Rectal smooth muscle tissue (tissue), 1 donor: ENCODE measurements at regions not wholly inside any gene's neighbourhood (a gene's known extent, or its start where the extent isn't known, plus 50 kb on each side); places are given as distances from the start of the nearest gene placed in this dataset.

ENCODE experiments used
- H3K27ac ChIP-seq: one replicate; pipeline ENCODE4 v1.7.0; 2013; ENCODE audit warnings: low read depth, low read length, inconsistent platforms
- H3K27me3 ChIP-seq: one replicate; pipeline ENCODE4 v1.7.0; 2013; ENCODE audit warnings: low read length; ENCODE audit not compliant: control insufficient read depth, insufficient read depth
- H3K36me3 ChIP-seq: one replicate; pipeline ENCODE4 v1.7.0; 2013; ENCODE audit warnings: low read length; ENCODE audit not compliant: control insufficient read depth, insufficient read depth
- H3K4me1 ChIP-seq: one replicate; pipeline ENCODE4 v1.7.0; 2013; ENCODE audit warnings: low read length; ENCODE audit not compliant: control insufficient read depth, insufficient read depth
- H3K4me3 ChIP-seq: one replicate; pipeline ENCODE4 v1.7.0; 2013; ENCODE audit warnings: low read length
- H3K9ac ChIP-seq: one replicate; pipeline ENCODE4 v1.7.0; 2013; ENCODE audit warnings: low read length

- H3K4me3 ChIP-seq, result no peak overlapping the region
- H3K27ac ChIP-seq, result no peak overlapping the region
- H3K4me1 ChIP-seq, result no peaks in the 10 kb centered on the region
- H3K9ac ChIP-seq, result no peak overlapping the region
- H3K36me3 ChIP-seq, result no peaks in the 10 kb centered on the region
- H3K27me3 ChIP-seq, result no peaks in the 10 kb centered on the region
Observed at GRCh38 chr1:60581455-60582220, 500.7 kb upstream of the NFIA start.

DNA sequence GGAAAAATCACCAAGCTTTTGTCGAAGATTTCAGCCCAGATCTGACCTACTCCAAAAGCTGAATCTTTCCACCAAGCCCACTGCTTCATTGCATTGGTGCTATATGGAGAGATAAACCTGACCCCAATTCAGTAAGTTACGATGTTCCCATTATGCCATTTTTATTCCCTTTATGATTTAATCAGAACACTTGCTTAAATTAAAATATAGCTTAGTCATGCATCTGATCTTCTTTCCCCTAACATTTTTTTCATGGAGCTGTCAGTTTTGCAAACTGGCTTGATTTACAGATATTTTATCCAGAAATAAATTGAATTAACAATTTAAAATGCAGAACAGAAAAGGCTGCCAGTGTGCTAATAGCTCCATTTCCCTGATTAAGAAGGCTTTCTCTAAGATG lies 503.5 kb upstream of the C1orf87 start:
- no peak overlapping the region for H3K9ac ChIP-seq
- no peaks in the 10 kb centered on the region for H3K36me3 ChIP-seq
- no peak overlapping the region for H3K4me3 ChIP-seq
- no peaks in the 10 kb centered on the region for H3K4me1 ChIP-seq
- no peak overlapping the region for H3K27ac ChIP-seq
- no peaks in the 10 kb centered on the region for H3K27me3 ChIP-seq

- Histone ChIP-seq H3K4me1 (no peaks in the 10 kb centered on the region), H3K36me3 (no peaks in the 10 kb centered on the region), H3K27me3 (no peaks in the 10 kb centered on the region), H3K4me3 (no peak overlapping the region), H3K27ac (no peak overlapping the region), H3K9ac (no peak overlapping the region)
Observed at GRCh38 chr1:60575326-60575977, 501.9 kb upstream of the C1orf87 start.

DNA sequence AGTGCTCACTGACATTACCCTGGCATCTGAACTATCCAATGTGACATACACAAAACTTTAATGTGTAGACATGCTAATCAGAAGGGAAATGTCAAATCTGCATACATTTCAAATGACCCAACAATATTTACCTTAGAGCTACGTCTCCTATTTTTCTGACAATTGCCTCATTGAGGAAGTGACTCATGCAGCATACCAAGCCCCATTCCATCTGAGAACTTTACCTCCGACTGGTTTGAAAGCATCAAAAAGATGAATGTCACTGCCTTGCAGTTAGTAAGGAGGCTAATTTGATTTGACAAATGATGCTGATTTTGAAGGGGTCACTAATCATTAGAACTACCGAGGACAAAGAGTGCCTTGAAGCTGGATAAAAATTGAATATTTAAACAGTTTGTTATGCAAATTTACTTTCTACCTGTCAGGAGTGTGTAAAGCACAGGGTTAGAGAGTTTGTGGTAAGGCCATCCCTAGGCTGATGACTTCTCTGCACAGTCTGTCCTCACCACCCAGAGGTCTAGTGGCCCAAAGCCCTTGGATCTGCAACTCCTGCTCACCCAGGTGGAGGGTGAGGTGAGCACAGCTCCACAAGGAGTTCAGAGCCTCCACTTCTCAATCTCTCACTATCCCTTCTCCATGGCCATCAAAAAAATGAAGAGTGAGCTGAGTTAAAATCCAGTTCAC lies 500.3 kb upstream of the C1orf87 start:
- H3K4me1 ChIP-seq, result no peaks in the 10 kb centered on the region
- no peak overlapping the region for H3K9ac ChIP-seq
- H3K4me3 ChIP-seq, result no peak overlapping the region
- no peak overlapping the region for H3K27ac ChIP-seq
- H3K27me3 ChIP-seq, result no peaks in the 10 kb centered on the region
- no peaks in the 10 kb centered on the region for H3K36me3 ChIP-seq

DNA sequence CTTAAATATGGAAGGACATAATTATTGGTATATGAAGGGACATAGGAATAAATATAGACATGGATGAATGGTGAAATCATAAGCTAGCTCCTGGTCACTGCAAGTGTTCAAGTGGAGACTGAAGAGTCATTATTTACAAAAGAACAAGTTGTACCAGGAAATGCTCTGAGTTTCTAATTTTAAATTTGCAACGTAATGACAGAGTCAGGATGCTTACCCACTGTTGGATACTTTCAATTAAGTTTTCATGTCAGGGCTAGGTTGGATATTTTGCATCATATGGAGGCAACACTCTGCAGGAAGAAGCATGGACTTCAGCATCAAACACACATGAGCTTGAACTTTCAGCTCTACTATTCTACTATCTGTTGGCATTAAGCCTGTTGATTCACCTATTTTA lies 499.6 kb upstream of the C1orf87 start:
- Histone ChIP-seq H3K27ac (no peak overlapping the region), H3K27me3 (no peaks in the 10 kb centered on the region), H3K4me1 (no peaks in the 10 kb centered on the region), H3K36me3 (no peaks in the 10 kb centered on the region), H3K9ac (no peak overlapping the region), H3K4me3 (no peak overlapping the region)

- Histone ChIP-seq H3K27ac (no peak overlapping the region), H3K36me3 (no peaks in the 10 kb centered on the region), H3K27me3 (no peaks in the 10 kb centered on the region), H3K9ac (no peak overlapping the region), H3K4me1 (no peaks in the 10 kb centered on the region), H3K4me3 (no peak overlapping the region)
Observed at GRCh38 chr1:60572378-60572777, 498.8 kb upstream of the C1orf87 start.

DNA sequence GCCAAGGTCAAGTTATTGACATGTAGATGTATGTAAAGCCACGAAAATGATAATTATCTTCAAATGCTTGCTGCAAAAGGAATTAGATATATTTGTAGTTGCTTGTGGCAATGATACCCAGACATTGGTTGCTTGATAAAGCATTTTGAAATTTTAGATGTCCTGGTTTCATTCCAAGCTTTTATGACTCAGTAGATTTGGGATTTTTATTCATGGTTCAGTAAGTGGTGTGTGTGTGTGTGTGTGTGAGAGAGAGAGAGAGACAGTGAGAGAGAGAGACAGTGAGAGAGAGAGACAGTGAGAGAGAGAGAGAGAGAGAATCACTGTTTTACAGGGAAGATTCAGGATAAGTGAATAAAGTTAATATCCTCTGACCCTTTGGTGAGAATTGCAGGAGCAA lies 498.2 kb upstream of the C1orf87 start:
- H3K4me1 ChIP-seq, result no peaks in the 10 kb centered on the region
- H3K9ac ChIP-seq, result no peak overlapping the region
- H3K27me3 ChIP-seq, result no peaks in the 10 kb centered on the region
- H3K36me3 ChIP-seq, result no peaks in the 10 kb centered on the region
- no peak overlapping the region for H3K27ac ChIP-seq
- H3K4me3 ChIP-seq, result no peak overlapping the region

DNA sequence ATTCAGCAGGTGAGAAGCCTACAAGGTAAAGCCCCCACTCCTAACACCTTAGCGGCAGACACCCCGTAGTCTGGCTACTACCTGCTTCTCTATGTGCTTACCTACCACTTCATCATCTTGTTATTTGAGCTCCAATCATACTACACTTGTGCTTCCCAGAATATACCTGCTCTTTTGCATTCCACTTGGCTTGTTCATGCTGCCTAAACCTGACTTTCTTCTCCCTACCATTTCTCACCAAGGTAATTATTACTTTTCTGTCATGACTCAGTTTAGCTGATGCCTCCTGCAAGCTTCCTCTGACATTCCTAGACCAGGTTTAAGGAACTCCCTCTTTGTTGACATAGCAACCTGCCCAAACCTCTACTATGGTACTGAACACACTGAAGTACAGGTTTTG lies 495.6 kb upstream of the C1orf87 start:
- no peaks in the 10 kb centered on the region for H3K27me3 ChIP-seq
- no peak overlapping the region for H3K4me3 ChIP-seq
- no peaks in the 10 kb centered on the region for H3K36me3 ChIP-seq
- no peaks in the 10 kb centered on the region for H3K4me1 ChIP-seq
- no peak overlapping the region for H3K9ac ChIP-seq
- H3K27ac ChIP-seq, result no peak overlapping the region

GRCh38 chr1:60567256-60567655 lies 493.7 kb upstream of the C1orf87 start:
- no peaks in the 10 kb centered on the region for H3K27me3 ChIP-seq
- H3K9ac ChIP-seq, result no peak overlapping the region
- H3K4me3 ChIP-seq, result no peak overlapping the region
- no peaks in the 10 kb centered on the region for H3K36me3 ChIP-seq
- no peak overlapping the region for H3K27ac ChIP-seq
- no peaks in the 10 kb centered on the region for H3K4me1 ChIP-seq

DNA sequence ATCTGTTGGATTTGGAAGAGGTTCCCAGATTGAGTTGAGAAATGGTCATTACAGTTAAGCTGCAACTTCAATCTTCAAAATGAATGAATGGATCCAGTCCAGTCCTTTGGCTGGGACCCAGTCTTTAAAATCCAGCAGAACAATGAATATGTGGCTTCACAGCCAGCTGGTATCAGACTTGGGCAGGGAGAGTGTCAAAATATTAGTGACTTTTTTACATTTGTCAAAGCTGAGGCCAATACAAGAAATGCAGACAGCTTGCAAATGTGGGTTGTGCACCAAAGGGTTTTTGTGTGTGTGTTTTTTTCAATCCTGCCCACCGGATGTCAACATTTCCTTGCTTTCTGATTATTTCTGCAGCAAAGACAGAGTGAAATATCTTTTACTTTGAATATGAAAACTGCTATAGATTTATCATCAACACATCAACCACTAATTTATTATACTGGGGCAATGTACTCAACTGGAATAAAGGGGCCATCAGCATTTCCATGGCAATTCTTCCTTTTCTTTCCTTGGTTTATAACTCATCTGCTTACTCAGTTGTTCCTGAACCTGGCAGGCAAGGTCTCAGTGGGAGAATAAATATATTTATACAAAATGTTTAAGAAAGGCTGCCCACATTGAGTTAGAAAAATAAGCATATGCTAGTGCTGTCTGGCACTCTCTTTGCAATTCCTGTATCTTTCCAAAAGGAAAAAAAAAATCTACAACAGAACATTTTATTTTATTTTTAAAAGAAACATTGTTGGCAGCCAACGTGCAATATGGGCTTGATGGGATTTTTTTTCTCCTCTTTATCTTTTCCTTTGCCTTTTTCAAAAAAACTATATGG lies 491.6 kb upstream of the C1orf87 start:
- Histone ChIP-seq H3K4me3 (no peak overlapping the region), H3K36me3 (no peaks in the 10 kb centered on the region), H3K9ac (no peak overlapping the region), H3K27me3 (no peaks in the 10 kb centered on the region), H3K4me1 (no peaks in the 10 kb centered on the region), H3K27ac (no peak overlapping the region)

- H3K27ac ChIP-seq, result no peak overlapping the region
- H3K9ac ChIP-seq, result no peak overlapping the region
- H3K36me3 ChIP-seq, result no peaks in the 10 kb centered on the region
- no peaks in the 10 kb centered on the region for H3K4me1 ChIP-seq
- H3K27me3 ChIP-seq, result no peaks in the 10 kb centered on the region
- H3K4me3 ChIP-seq, result no peak overlapping the region
Observed at GRCh38 chr1:60563777-60564535, 490.4 kb upstream of the C1orf87 start.
